Ishikawa (cell line): ENCODE measurements at regions not wholly inside any gene's neighbourhood (a gene's known extent, or its start where the extent isn't known, plus 50 kb on each side); places are given as distances from the start of the nearest gene placed in this dataset.

ENCODE experiments used
- CEBPB ChIP-seq: IDR thresholded peaks from 2 replicates; pipeline ENCODE4 v1.6.1; 2012
- CREB1 ChIP-seq: IDR thresholded peaks from 2 replicates; pipeline ENCODE4 v1.6.1; 2012; ENCODE audit warnings: low read depth
- EGR1 ChIP-seq: IDR thresholded peaks from 2 replicates; pipeline ENCODE4 v1.6.1; 2012
- EP300 ChIP-seq: IDR thresholded peaks from 2 replicates; pipeline ENCODE4 v1.6.1; 2012; ENCODE audit warnings: borderline replicate concordance
- FOXM1 ChIP-seq: IDR thresholded peaks from 2 replicates; pipeline ENCODE4 v1.6.1; 2012; ENCODE audit warnings: low read depth, borderline replicate concordance
- NFIC ChIP-seq: IDR thresholded peaks from 2 replicates; pipeline ENCODE4 v1.6.1; 2012
- RAD21 ChIP-seq: IDR thresholded peaks from 2 replicates; pipeline ENCODE4 v1.6.1; 2012; ENCODE audit warnings: low read depth
- TAF1 ChIP-seq: IDR thresholded peaks from 2 replicates; pipeline ENCODE4 v1.6.1; 2012; ENCODE audit warnings: low read depth, mild to moderate bottlenecking
- TCF12 ChIP-seq: IDR thresholded peaks from 2 replicates; pipeline ENCODE4 v1.6.1; 2012; ENCODE audit warnings: low read depth
- TEAD4 ChIP-seq: IDR thresholded peaks from 2 replicates; pipeline ENCODE4 v1.6.1; 2012
- YY1 ChIP-seq: IDR thresholded peaks from 2 replicates; pipeline ENCODE4 v1.6.1; 2012; ENCODE audit warnings: low read depth
- ZBTB7A ChIP-seq: IDR thresholded peaks from 2 replicates; pipeline ENCODE4 v1.6.1; 2012; ENCODE audit warnings: low read depth
- TF ChIP-seq, protein P1 (sequence below): IDR thresholded peaks from 2 replicates; pipeline ENCODE4 v1.6.1; 2012
- TF ChIP-seq, protein P2 (sequence below): IDR thresholded peaks from 2 replicates; pipeline ENCODE4 v1.6.1; 2012
- TF ChIP-seq, protein P3 (sequence below): IDR thresholded peaks from 2 replicates; pipeline ENCODE4 v1.6.1; 2012; ENCODE audit warnings: low read depth, mild to moderate bottlenecking

DNA sequence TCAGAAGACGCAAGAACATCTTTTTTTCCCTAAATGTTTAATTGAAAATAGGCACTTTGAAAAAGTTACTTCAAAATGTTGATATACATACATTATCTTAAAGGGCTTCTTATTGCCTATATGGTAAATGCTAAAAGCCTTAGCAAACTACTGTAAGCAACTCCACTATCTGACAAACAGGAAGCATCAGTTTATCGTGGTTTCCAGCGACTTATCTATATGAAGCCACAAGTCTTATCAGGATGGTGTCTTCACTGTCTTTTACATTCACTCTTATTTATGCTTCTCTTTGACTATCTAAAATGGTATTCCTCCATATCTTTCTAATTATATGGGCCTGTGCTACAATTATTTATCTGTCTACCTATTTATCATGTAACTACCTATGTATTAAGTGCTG lies 2091.9 kb downstream of the LRRC4C start:
- TF ChIP-seq ZBTB7A (no peak), CREB1 (no peak), TAF1 (no peak), TEAD4 (no peak), EGR1 (no peak), TCF12 (no peak), YY1 (no peak), FOXM1 (no peak), RAD21 (no peak), EP300 (no peak), CEBPB (no peak)

DNA sequence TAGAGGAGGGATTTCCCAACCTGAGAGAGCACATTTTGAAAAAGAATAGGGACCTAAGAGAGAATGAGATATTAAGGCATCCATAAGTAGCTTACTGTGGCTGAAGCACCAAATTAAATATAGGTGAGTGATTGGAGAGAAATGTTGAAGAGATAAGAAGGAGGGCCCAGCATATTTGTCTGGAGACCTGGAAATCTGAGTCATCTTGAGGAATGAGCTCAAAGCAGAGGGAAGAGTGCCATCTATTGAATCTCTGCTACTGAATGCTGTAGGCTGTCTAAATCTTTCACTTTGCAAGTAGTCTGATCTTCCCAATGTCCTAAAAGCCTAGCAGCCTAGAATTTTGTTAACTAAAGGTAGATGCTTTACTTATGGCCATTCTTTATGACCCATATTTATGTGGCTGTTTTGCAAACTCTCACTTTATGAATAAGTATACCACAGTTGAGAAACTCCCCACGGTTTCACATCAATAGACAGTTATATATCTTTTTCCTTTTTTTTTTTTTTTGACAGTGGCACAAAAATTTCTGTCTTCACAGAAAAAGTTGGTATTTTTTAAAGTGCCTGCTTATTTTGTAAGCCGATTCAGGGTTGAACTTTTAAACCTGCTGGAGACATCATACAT lies 2093.5 kb downstream of the LRRC4C start:
- TF ChIP-seq RAD21 (0 out of 2 replicates have a peak, but pooled peaks have one; percentile 7), ZBTB7A (no peak), TCF12 (no peak)
- TF ChIP-seq, protein P1, sequence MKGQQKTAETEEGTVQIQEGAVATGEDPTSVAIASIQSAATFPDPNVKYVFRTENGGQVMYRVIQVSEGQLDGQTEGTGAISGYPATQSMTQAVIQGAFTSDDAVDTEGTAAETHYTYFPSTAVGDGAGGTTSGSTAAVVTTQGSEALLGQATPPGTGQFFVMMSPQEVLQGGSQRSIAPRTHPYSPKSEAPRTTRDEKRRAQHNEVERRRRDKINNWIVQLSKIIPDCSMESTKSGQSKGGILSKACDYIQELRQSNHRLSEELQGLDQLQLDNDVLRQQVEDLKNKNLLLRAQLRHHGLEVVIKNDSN = no peak

DNA sequence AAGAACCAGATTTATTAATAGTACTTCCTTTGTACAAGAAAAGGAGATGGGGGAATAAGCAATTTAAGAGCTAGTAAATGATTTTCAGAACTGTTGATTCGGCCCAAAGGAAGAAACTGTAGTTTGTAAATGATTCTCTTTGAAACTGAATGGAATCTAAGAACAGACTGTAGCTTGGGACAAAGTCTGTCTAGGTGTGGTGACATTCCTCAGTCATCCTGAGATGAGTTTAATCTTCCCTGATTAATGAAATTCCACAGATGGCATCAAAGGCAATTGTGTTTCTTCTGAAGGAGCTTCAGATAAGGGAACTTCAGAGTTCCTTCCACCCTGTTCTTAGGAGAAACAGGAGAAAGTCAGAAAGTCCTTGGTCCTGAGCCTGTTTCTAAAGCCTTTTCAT lies 2095.9 kb downstream of the LRRC4C start:
- TF ChIP-seq RAD21 (no peak), TEAD4 (no peak), CEBPB (no peak), NFIC (no peak), EGR1 (no peak), CREB1 (no peak), FOXM1 (no peak), TCF12 (no peak), EP300 (no peak), TAF1 (no peak)
- TF ChIP-seq, protein P1 = no peak
- TF ChIP-seq, protein P2, sequence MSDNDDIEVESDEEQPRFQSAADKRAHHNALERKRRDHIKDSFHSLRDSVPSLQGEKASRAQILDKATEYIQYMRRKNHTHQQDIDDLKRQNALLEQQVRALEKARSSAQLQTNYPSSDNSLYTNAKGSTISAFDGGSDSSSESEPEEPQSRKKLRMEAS = no peak
- TF ChIP-seq, protein P3, sequence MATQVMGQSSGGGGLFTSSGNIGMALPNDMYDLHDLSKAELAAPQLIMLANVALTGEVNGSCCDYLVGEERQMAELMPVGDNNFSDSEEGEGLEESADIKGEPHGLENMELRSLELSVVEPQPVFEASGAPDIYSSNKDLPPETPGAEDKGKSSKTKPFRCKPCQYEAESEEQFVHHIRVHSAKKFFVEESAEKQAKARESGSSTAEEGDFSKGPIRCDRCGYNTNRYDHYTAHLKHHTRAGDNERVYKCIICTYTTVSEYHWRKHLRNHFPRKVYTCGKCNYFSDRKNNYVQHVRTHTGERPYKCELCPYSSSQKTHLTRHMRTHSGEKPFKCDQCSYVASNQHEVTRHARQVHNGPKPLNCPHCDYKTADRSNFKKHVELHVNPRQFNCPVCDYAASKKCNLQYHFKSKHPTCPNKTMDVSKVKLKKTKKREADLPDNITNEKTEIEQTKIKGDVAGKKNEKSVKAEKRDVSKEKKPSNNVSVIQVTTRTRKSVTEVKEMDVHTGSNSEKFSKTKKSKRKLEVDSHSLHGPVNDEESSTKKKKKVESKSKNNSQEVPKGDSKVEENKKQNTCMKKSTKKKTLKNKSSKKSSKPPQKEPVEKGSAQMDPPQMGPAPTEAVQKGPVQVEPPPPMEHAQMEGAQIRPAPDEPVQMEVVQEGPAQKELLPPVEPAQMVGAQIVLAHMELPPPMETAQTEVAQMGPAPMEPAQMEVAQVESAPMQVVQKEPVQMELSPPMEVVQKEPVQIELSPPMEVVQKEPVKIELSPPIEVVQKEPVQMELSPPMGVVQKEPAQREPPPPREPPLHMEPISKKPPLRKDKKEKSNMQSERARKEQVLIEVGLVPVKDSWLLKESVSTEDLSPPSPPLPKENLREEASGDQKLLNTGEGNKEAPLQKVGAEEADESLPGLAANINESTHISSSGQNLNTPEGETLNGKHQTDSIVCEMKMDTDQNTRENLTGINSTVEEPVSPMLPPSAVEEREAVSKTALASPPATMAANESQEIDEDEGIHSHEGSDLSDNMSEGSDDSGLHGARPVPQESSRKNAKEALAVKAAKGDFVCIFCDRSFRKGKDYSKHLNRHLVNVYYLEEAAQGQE = no peak

DNA sequence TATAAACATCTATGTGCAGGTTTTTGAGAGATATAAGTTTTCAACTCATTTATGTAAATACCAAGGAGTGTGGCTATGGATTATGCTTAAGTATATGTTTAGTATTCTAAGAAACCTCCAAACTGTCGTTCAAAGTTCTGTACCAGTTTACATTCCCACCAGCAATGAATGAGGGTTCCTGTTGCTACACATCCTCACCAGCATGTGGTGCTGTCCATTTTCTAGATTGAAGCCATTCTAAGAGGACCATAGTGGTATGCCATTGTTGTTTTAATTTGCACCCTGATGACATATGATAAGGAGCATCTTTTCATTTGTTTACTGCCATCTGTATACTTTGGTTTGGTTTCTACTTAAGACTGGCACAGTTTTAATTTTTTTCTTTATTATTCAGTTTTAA lies 2097.9 kb downstream of the LRRC4C start:
- no peak for TF ChIP-seq TEAD4
- no peak for TF ChIP-seq RAD21
- no peak for TF ChIP-seq NFIC
- TF ChIP-seq, protein P3 = no peak
- TF ChIP-seq, protein P2 = no peak
- no peak for TF ChIP-seq EP300
- TF ChIP-seq CREB1 = no peak

DNA sequence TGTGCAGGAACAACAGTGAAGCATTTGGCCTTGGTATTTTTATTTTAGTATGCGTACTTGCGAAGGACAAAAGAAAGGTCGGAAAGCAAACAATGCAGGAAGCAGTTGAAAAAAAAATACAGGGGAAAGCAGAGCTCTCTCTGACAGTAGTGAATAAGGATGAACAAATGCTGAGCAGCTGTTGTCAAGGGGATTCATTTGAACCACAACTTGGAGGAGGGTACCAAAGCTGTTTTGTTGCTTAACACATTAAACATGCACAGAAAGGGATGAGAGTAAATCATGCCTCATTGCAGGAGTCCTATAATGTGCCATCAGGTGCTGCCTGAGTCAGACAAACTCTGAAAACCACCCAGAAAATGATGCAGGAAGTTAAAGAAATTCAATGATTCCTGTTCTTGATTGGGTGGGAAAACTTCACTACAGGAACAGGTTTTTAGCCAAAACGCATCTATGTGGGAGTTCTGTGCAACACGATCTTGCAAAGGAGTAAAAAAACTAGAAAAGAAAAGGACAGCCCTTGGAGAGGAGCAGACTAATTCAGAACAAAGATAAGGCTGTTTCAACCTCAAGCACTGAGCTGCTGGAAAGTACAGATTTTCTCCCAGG lies 2113.5 kb downstream of the LRRC4C start:
- TF ChIP-seq EP300 = no peak

DNA sequence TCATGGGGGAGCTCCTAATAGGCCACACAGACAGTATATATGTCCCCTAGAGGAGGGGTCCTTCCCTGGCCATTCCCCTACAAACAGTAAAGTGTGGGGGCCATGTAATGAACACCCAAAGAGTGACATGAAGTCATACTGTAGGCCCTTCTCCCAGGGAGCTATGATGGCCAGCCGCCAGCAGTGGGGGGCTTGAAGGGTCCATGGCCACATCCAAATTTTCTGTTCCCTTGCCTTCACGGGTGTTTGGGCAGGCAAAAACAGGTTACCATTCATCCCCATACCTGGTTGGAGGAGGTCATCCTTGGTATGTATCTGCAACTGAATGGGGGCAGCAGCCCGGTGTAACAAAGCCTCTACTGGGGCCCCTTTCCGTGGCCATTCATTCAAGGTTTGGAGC lies 2118.0 kb downstream of the LRRC4C start:
- TF ChIP-seq, protein P1 = no peak
- TF ChIP-seq, protein P2 = no peak
- no peak for TF ChIP-seq RAD21
- no peak for TF ChIP-seq CREB1
- TF ChIP-seq TEAD4 = no peak
